GM21515 (cell line): ENCODE measurements at regions not wholly inside any gene's neighbourhood (a gene's known extent, or its start where the extent isn't known, plus 50 kb on each side); places are given as distances from the start of the nearest gene placed in this dataset.

ENCODE experiments used
- ATAC-seq: cut with Tn5 transposase; IDR thresholded peaks from one replicate; pipeline ENCODE4 v1.9.1; 2021; ENCODE audit not compliant: unreplicated experiment

DNA sequence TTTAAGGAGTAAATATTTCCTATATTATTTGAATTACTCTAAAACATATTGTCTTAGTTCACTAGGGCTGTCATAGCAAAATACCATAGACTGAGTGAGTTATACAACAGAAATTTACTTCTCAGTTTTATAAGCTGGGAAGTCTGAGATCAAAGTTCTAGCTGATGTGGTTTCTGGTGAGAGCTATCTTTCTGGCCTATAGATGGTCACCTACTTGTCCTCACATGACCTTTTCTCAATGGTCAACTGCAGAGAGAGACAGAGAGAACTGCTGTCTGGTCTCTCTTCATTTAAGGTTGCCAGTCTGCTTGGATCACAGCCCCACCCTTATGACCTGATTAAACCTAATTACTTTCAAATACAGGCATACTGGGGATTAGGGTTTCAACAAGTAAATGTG is 490.9 kb downstream of the FBXO15 start:
- no peak for ATAC-seq

DNA sequence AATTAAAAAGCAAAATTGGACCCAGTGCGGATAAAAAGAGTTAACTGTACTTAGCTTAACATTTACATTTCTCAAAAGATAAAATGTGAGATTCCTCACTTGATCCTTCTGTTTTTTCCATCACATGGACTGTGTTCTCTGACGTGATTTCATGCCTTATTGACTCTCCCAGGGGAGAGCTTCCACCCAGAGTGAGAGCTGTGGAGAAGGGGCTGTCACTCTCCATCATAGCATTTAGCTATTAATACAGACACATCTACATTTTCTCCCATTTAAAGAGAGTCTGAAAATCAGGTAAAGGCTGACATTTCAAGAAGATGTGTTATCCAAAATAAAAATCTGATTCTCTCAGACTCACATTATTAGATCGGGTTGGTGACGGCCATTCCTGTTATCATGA is 493.8 kb downstream of the FBXO15 start:
- ATAC-seq = no peak

DNA sequence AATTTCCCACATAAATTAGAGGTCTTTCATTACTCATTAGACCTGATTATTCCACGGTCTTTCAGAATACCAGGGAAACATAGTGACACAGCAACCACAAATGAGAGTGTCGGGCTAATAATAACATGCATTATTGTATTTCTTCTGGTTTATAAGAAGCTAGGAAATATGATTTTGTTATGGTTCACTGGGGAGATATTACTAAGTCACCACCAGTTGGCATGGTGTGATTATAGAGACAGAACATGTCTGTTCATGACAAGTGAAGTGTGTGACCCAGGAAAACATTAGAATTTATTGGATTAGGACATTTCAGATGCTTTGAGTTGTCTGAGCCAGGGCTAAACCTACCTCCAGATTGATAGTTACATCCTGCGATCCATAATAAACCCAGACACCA is 494.4 kb downstream of the FBXO15 start:
- ATAC-seq = no peak

DNA sequence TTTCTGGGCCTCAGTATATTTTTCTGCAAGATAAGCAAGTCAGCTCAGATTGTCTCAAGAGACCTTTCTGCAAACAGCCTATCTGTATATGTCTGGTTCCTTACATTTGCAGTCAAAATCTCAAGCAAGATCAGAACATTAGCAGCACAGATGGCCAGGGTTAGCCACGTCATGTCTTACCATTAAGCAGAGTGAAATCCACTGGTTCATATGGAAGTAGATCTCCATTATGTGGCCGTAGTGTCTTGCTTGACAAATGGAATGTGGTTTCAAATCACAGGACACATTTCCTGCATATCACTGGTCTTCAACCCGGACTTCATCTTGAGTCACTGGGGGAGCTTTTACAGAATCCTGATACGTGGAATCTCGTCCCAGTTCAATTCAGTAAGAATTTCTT is 500.2 kb downstream of the FBXO15 start:
- ATAC-seq = no peak

DNA sequence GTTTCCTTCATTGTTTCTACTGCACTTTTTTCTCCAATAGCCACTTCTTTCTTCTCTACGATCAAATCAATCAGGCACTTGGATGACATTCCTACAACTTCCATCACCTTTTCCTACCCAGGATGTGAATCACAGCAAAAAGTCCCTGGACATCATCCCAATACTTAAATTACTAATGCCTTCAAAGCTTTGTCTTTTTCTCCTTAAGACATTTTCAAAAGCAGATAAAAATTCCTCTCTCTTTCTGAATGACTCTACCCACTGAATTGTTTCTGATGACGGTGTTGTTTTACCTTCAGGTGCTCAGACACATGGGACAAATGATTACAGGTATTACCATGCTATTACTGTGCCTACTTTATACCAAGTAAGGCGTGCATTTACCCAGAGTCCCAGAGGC is 500.9 kb downstream of the FBXO15 start:
- ATAC-seq = no peak

DNA sequence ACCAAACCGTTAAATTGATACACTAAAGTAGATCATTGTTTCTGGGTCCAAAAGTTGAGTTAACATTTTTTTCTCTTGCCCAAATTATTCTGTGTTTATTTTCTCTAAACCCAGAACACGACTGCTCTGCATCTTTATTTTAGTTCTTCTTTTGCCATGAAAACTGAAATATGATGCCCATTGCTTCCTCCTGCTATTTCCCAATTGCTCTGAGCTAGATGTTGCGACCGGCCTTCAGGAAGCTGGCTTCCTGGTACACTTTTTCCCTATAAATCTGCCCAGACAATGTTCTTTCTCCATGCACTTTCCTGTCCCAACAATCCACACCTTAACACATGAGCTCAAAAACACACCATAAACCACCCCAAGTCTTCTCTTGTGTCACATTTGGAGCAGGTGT is 501.4 kb downstream of the FBXO15 start:
- ATAC-seq = no peak

DNA sequence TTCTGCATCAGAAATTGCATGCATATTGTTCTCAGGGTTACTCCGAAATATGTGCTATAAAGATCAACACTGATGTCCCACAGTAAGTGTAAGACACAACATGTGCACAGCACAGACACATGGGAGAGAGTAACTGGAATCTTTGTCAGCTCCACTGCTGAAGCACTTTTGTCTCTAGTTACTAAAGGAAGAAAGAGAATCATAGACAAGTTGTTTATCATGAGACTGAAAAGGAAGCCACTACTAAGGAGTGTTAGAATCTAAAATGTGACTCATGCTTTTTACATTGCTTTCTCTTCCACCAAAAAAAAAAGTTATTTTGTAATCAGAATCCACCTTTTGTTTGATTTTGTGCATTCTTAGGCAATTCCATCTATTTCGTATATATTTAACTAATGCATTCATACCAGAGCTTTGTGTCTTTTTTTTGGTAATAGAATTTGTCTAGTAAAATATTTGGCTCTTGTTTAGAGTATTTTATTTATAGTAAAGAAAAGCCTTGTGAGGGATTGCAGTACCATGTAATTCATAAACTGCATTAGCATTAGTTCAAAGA is 502.4 kb downstream of the FBXO15 start:
- ATAC-seq = no peak

DNA sequence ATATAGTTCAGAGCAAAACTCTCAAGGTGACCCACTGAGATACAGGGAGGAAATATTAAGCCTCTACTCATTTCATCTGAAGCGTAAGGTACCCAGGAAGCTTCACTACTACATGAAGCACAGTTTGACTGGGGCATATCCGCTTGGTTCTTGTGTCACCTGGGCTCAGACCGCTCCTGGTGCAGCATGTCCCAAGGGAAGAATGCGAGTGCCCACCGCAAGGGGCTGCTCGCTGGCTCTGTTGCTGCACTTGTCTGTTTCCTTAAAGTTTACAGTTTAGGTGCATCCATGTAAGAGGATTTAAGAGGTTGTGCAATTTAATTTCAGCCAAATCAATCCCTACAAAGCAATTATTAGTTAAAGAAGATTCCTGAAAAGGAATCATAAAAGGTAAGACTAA is 507.8 kb downstream of the FBXO15 start:
- ATAC-seq = no peak

DNA sequence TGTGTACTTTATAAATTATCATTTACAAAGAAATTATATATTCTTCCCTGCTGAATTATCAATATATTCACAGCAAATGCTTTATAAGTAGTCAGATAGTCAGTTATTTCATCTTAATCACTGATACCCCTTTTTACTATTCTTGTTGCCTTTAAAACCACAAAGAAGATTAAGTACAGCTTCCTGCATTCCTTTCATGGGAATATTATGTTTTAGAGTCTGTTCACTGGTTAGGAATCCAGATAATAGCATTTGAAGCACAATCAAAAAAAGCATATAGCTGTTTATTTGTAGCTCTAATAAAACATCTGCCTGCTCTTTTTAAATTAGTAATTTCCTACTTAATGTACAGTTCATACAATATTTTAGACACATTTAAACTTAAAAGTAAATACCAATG is 508.9 kb downstream of the FBXO15 start:
- ATAC-seq = no peak

DNA sequence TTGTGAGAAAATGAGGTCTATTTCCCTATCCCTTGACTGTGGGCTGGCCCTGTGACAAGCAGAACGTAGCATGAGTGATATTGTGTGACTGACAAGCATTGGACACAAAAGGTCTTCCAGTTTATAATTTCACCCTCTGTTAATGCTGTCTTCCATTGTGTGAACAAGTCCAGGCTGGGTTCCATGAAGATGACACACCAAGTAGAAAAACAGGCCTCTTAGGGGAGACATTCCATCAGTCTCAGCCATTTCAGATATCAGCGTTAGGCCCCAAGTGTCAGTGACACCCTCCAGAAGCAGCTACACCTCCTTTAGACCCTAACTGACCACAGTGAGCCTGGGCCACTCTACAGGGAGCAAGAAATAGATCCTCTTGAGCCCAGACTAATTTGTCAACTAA is 511.3 kb downstream of the FBXO15 start:
- no peak for ATAC-seq

DNA sequence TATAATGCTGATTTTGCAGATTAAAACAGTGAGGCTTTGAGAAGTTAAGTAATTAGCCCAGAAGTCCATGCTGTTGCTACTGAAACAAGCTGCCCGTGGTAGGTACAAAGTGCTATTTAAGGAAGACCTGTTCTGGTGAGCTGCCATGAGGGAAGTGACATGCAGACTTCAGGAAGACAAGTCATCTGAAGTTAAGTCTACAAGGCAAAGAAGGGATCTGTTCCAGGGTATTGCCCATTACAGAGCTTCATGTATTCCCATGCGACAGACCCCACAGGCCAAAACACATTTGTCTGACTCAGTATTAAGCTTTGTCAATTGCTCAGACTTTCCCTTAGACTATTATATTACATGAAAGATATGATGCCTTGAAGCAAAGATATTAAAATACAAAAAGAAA is 520.8 kb downstream of the FBXO15 start:
- no peak for ATAC-seq

DNA sequence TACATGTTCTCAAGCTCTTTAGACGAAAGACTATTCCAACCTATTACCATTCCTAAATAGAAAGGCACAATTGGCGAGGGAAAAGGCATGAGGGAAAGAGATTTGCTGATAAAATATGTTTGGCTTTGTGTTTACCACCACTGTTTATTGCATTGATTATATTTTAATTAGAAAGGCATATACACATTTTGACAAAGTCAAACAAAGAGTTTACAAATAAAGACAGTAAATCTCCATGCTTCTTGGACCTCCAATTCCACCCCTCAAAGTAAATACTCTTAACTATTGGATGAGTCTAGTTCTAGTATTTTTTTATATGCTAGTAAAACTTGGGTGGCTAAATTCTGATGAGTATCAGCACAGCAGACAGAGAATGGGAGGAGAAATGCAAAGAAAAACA is 521.4 kb downstream of the FBXO15 start:
- no peak for ATAC-seq

DNA sequence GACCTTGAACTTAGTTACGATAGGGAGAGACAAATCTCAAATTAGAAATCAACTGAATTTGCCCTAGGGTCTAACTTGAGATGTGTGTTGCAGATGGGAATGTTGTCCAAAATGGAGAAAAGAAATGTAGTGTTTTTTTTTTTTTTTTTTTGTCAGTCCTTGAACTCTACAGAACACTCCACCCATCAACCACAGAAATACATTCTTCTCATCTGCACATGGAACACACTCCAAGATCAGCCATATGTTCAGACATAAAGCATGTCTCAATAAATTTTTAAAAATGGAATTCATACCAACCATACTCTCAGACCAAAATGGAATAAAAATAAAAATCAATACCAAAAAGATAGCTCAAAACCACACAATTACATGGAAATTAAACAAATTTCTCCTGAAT is 526.5 kb downstream of the FBXO15 start:
- ATAC-seq = no peak

DNA sequence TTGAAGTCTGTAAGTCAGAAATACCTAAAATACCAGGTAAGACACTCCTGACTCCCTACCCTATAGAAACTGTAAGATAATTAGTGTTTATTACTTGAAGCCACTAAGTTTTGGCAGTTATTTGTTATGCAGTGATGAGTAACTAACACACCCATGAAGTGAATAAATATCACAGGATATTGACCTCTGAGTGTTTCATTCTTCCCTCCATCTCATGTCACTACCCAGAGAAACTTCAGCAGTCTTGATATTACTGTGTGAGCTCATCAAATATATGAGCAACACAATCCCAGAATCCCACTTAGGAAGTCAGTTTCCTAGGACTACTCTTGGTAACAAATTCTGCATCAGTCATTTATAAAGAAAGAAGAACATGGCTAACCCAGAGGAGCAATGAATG is 529.7 kb downstream of the FBXO15 start:
- ATAC-seq = no peak

DNA sequence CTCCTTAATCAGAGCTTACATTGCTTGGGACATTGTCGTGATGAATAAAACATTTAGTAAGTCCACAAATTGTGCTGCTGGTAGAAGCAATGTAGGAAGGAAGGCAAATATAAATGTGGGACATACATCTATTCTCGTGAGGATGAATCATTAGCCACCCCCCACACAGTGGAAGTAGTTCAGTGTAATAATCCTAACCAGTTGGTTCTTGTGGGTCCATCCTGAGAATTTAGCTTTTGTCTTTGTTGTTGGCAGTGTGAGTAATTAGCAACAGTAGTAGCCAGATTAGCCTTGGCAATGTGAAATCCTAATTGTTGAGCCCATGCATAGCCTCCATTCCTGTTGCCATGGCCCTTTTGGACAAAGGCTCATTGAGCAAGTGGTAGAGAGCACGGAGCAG is 532.1 kb downstream of the FBXO15 start:
- ATAC-seq = no peak

DNA sequence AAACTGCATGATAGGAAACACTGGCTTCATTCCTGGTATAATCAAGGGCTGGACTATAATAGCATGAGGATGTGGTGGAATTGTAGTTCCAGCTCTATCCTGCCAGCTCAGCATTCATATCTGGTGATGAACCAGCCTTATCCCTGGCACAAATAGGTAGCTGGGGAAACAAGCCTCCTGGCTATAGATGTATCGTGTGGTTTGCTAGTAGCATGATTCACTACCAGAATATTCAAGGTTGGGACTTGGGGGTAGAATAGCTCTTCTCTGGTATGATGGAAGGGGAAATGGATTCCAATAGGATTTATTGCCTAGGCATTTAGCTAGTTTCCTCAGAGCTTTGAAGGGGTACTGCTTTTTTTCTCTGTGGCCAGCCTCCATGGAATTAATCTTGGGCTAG is 532.8 kb downstream of the FBXO15 start:
- ATAC-seq = no peak

DNA sequence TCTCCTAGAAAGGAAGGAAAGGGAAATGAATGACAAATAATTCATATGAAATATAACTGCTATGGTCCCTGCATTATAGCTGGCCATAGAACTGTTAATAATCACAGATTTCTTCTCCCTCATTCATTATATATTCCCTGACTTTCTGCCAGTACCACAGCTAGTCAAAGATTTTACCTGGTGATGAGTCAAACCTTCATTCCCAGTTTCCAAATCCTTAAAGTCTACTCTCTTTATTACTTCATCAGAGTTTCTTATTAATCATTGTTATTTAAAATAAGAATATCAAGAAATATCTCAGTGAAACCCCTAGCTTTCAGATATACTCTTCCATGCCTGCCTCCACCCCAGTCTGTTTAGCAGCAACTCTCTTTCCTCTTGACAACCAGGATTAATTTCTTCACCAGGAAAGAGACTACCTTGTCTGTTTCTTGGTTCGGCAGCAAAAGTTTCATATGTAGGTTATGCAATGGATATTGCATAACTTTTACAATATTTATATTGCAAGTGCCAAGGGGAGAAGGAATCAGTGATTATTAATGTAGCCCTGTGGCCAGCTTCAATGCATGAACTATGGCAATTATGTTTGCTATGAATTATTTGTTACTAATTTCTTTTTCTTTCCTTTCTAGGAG is 533.8 kb downstream of the FBXO15 start:
- ATAC-seq = no peak

DNA sequence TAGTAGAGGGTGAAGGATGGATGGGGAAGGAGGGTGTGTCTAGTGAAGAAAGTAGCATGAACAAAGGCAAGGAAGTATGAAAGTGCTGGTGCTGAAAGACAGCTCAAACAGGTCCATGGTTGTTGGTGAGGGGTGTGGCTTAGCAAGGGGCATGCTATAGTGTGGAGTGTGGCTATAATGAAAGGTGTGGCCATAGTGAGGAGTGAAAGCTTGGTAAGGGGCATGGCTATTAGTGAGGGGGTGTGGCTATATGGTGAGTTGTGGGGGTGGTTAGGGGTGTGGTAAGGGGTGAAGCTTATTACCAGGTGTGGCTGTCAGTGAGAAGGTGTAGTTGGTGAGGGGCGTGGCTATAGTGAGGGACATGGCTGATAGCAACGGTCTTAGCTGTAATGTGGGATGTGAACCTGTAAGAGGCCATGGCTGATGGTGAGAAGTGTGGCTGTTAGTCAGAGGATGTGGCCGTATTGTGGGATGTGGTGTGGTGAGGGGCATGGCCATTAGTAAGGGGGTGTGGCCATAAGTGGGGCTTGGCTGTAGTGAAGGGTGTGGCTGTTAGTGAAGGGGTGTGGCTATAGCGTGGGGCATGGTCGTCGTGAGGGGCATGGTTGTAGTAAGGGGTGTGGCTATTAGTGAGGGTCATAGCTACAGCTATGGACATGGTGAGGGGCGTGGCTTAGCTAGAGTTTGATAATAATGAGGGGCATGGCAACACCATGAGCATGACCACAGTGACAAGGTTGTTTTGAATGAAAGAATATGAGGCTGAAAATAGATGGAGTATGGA is 549.6 kb downstream of the FBXO15 start:
- no peak for ATAC-seq

DNA sequence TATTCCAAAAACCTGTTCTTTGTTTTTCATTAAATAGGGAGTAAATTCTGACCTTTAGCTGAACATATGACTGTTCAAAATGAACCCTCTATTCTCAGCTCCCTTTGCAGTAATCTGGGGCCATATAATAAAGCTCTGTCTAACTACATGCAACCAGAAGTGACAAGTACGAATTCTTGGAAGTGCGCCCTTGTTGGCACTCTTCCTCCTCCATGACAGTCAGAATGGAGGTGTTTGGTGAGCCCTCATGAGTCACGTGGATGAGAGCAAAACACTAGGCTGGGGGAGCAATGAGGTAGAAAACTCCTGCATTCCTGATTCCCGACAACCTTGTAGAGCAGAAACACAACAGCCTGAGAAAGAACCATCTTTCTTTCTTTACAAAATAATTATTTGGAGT is 552.9 kb downstream of the FBXO15 start:
- ATAC-seq = no peak

DNA sequence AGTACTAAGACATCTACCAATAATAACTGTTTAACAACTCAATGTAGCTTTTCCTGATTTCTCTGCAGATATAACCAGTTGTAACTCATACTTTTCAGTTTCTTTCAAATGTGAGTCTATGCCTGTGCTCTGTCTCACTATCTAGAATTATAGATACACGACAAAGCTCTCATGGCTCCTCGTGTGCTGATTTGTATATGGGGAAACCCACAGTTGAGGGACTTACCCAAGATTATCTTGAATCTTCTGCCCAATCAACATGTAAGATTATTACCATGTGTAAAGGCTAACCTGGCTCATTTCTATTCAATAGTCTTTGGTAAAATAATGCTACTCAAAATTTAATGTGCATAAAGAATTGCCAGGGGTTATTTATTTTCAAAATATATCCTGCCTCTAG is 554.4 kb downstream of the FBXO15 start:
- ATAC-seq = no peak

DNA sequence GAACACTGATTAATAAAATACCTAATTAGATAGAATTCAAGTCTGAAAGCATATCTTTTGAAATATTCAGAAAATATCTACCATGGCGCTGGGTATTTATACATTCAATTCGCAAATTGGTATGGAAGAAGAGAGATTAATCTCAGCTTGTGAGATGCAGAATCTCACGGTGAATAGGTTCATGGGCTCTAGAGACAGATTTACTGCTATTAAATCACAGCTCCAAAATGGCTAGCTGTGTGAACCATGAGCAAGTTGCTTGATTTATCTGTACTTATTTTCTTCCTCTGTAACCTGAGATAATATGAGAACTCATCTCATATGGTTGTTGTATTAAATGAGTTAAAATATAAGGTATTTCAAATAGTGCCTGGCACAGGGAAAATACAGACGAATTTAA is 556.7 kb downstream of the FBXO15 start:
- ATAC-seq = no peak

DNA sequence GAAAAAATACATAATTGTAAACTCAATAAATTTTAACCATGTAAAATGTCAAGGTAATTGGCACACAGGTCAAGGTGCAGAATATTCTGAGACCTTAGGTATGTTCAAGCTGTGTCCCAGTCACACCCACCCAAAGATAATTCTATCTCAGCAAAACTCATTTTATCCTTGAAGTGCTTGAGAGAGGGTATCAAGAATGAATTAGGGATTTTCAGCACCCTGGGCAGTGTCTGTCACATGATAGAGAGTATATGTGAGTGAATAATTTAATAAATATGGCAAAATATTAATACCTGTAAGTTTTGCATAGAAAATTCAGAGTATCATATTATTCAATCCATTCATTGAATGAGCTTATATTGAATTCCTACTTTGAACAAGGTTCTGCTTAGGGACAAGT is 567.9 kb downstream of the FBXO15 start:
- ATAC-seq = no peak

DNA sequence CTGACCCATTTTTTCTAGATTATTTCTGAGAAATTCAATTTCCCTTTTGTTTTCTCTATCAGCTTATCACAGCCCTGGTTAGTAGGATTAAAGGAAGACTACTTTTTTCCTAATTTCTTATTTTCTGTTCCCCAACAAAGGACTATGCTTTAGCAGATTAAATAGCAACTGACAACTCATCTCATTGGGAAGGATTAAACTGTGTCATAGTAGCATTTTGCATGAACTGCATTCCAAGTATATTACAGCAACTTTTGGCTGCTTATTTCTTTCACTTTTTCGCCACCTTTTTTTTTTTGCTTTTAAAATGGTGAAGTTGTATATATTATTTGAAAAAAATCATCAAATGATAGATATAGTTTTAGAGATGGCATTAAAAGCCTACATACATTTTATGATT is 570.3 kb downstream of the FBXO15 start:
- no peak for ATAC-seq
